Mesothelial cell of epicardium (in vitro differentiated cells): ENCODE measurements at regions not wholly inside any gene's neighbourhood (a gene's known extent, or its start where the extent isn't known, plus 50 kb on each side); places are given as distances from the start of the nearest gene placed in this dataset.

Experiments
- DNase-seq, 2 experiments: peaks; one replicate each; pipeline ENCODE4 v3.0.0; 2021; ENCODE audit warnings: low spot score in 2 of 2; ENCODE audit not compliant: unreplicated experiment in 2 of 2
- H3K27ac Mint-ChIP-seq: 2 replicates; pipeline ENCODE4 v1.8.0; 2021; ENCODE audit warnings: mixed read lengths
- H3K27me3 Mint-ChIP-seq: 2 replicates; pipeline ENCODE4 v1.8.0; 2021; ENCODE audit warnings: low read depth, mixed read lengths
- H3K36me3 Mint-ChIP-seq: 2 replicates; pipeline ENCODE4 v1.8.0; 2021; ENCODE audit warnings: mixed read lengths
- H3K4me1 Mint-ChIP-seq: 2 replicates; pipeline ENCODE4 v1.8.0; 2021; ENCODE audit warnings: mixed read lengths
- H3K4me3 Mint-ChIP-seq: 2 replicates; pipeline ENCODE4 v1.8.0; 2021; ENCODE audit warnings: mild to moderate bottlenecking, moderate library complexity, mixed read lengths
- H3K9me3 Mint-ChIP-seq: 2 replicates; pipeline ENCODE4 v1.8.0; 2021; ENCODE audit warnings: mixed read lengths
- TF ChIP-seq, protein P1 (sequence below): fragments of 200-600 bp; sonication (generic); IDR thresholded peaks from one replicate; pipeline ENCODE4 v1.5.0; 2021; ENCODE audit warnings: antibody characterized with exemption; ENCODE audit not compliant: unreplicated experiment

GRCh38 chr7:145211211-145211610 lies 375.4 kb upstream of the TPK1 start:
- no peak for DNase-seq
- Mint-ChIP-seq H3K4me1 (no peaks in the 10 kb centered on the region), H3K27ac (no peak overlapping the region), H3K4me3 (no peak overlapping the region), H3K9me3 (peaks cover 22% of the 10 kb centered on the region), H3K27me3 (no peaks in the 10 kb centered on the region), H3K36me3 (no peaks in the 10 kb centered on the region)
- TF ChIP-seq, protein P1, sequence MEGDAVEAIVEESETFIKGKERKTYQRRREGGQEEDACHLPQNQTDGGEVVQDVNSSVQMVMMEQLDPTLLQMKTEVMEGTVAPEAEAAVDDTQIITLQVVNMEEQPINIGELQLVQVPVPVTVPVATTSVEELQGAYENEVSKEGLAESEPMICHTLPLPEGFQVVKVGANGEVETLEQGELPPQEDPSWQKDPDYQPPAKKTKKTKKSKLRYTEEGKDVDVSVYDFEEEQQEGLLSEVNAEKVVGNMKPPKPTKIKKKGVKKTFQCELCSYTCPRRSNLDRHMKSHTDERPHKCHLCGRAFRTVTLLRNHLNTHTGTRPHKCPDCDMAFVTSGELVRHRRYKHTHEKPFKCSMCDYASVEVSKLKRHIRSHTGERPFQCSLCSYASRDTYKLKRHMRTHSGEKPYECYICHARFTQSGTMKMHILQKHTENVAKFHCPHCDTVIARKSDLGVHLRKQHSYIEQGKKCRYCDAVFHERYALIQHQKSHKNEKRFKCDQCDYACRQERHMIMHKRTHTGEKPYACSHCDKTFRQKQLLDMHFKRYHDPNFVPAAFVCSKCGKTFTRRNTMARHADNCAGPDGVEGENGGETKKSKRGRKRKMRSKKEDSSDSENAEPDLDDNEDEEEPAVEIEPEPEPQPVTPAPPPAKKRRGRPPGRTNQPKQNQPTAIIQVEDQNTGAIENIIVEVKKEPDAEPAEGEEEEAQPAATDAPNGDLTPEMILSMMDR = no peak

- Mint-ChIP-seq H3K27ac (no peak overlapping the region), H3K4me1 (no peaks in the 10 kb centered on the region), H3K4me3 (no peak overlapping the region), H3K27me3 (no peaks in the 10 kb centered on the region), H3K36me3 (no peaks in the 10 kb centered on the region), H3K9me3 (no peaks in the 10 kb centered on the region)
- DNase-seq = no peak
- TF ChIP-seq, protein P1 = no peak
Observed at GRCh38 chr7:145193951-145194350, 358.1 kb upstream of the TPK1 start.

GRCh38 chr7:145184956-145185355 lies 349.1 kb upstream of the TPK1 start:
- no peaks in the 10 kb centered on the region for H3K36me3 Mint-ChIP-seq
- H3K4me1 Mint-ChIP-seq = no peaks in the 10 kb centered on the region
- H3K9me3 Mint-ChIP-seq = peaks cover 4% of the 10 kb centered on the region
- no peak overlapping the region for H3K27ac Mint-ChIP-seq
- no peak for DNase-seq
- TF ChIP-seq, protein P1 = no peak
- H3K27me3 Mint-ChIP-seq = no peaks in the 10 kb centered on the region
- no peak overlapping the region for H3K4me3 Mint-ChIP-seq

DNA sequence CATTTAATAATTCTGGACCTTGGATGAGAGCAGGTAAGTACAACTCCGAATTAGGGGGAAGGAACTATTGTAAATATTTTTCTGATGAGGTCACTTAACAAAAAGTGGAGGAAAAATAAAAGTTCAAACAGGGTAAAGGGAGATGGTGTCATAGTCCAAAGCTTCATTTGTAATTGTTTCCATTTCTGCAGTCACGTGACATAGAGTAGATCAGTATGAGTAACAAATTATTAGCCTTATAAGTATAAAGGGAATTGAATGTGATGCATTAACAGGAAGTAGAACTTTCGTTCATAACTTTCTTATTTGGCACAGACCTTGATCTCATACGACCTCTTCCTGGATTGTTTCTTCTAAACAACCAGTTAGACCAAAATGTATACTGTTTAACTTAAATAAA lies 347.2 kb upstream of the TPK1 start:
- H3K36me3 Mint-ChIP-seq = no peaks in the 10 kb centered on the region
- H3K4me3 Mint-ChIP-seq = no peak overlapping the region
- H3K27me3 Mint-ChIP-seq = no peaks in the 10 kb centered on the region
- H3K9me3 Mint-ChIP-seq = no peaks in the 10 kb centered on the region
- TF ChIP-seq, protein P1 = no peak
- no peaks in the 10 kb centered on the region for H3K4me1 Mint-ChIP-seq
- no peak for DNase-seq
- no peak overlapping the region for H3K27ac Mint-ChIP-seq

DNA sequence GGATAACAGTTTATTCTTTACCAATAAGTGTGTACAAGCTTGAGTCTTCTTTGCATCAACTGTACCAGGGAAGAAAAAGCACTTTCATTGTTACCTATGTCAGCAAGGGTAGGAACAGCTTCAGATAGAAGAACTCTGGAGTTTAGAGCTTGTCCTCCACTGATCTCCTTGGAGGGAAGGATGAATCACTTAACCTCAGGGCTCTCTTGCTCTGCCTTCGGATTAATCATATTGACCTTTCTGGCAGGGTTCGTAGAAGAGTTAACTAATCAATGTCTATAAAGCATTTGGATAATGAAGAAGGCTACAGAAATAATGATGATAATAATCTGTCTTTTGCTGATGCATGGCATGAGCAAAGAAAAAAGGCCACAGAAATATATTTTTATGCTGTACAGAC lies 339.5 kb upstream of the TPK1 start:
- H3K36me3 Mint-ChIP-seq = no peaks in the 10 kb centered on the region
- no peak overlapping the region for H3K27ac Mint-ChIP-seq
- H3K27me3 Mint-ChIP-seq = no peaks in the 10 kb centered on the region
- DNase-seq = no peak
- no peaks in the 10 kb centered on the region for H3K9me3 Mint-ChIP-seq
- TF ChIP-seq, protein P1 = no peak
- H3K4me1 Mint-ChIP-seq = no peaks in the 10 kb centered on the region
- H3K4me3 Mint-ChIP-seq = no peak overlapping the region

- Mint-ChIP-seq H3K4me3 (no peak overlapping the region), H3K27ac (no peak overlapping the region), H3K36me3 (no peaks in the 10 kb centered on the region), H3K9me3 (no peaks in the 10 kb centered on the region), H3K27me3 (no peaks in the 10 kb centered on the region), H3K4me1 (no peaks in the 10 kb centered on the region)
- no peak for DNase-seq
- TF ChIP-seq, protein P1 = no peak
Observed at GRCh38 chr7:145169908-145170307, 334.1 kb upstream of the TPK1 start.
